ENCODE measurements at regions not wholly inside any gene's neighbourhood (a gene's known extent, or its start where the extent isn't known, plus 50 kb on each side); places are given as distances from the start of the nearest gene placed in this dataset.
"Not testable (repeated sequence)": the region's sequence is repeated elsewhere in the genome, so short reads cannot be mapped to it uniquely, and the experiment has no call there.

DNA sequence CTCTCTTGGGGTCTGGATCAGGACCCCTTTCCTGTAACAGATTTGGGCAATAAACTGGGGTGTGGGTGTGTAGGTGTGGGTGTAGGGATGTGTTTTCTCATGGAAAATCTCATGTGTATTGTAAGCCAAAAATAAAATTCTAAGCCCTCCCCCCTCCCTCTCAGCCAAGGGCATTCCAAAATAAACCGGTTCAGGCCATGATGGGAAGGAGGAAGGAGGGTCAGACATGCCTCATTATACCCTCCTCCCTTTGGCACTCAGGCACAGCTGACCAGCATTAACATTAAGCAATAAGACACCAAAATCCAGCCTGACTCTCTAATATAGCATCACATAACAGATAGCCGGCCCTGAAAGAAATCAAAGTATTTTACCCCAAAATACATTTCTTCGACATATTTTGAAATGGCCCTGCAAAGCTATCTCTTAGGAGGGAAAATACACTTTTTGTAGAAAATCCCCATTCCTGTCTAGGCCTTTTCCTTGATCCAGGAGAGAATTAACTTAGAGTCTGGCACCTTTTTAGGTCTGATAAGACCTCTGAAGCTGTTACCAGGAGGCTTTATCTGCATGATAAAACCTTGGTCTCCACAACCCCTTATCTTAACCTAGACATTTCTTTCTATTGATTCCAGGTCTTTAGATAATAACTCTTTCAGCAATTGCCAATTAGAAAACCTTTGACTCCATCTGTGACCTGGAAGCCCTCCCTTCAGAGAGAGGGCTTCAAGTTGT lies 128.7 kb upstream of the COL5A2 start:
- DNase-seq (ENCODE audit: low read depth) = no peak
- no peak overlapping the region for H3K4me3 ChIP-seq (ENCODE audit: low read depth, low read length)
- no peaks in the 10 kb centered on the region for H3K27me3 ChIP-seq (ENCODE audit: control insufficient read depth, insufficient read depth, low read length)
- TF ChIP-seq, protein P1, sequence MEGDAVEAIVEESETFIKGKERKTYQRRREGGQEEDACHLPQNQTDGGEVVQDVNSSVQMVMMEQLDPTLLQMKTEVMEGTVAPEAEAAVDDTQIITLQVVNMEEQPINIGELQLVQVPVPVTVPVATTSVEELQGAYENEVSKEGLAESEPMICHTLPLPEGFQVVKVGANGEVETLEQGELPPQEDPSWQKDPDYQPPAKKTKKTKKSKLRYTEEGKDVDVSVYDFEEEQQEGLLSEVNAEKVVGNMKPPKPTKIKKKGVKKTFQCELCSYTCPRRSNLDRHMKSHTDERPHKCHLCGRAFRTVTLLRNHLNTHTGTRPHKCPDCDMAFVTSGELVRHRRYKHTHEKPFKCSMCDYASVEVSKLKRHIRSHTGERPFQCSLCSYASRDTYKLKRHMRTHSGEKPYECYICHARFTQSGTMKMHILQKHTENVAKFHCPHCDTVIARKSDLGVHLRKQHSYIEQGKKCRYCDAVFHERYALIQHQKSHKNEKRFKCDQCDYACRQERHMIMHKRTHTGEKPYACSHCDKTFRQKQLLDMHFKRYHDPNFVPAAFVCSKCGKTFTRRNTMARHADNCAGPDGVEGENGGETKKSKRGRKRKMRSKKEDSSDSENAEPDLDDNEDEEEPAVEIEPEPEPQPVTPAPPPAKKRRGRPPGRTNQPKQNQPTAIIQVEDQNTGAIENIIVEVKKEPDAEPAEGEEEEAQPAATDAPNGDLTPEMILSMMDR (IDR thresholded peaks at IDR 0.05; ENCODE audit: insufficient read depth, low read length, poor library complexity, severe bottlenecking) = no peak
- no peaks in the 10 kb centered on the region for H3K36me3 ChIP-seq (ENCODE audit: control insufficient read depth, insufficient read depth, low read length)

DNA sequence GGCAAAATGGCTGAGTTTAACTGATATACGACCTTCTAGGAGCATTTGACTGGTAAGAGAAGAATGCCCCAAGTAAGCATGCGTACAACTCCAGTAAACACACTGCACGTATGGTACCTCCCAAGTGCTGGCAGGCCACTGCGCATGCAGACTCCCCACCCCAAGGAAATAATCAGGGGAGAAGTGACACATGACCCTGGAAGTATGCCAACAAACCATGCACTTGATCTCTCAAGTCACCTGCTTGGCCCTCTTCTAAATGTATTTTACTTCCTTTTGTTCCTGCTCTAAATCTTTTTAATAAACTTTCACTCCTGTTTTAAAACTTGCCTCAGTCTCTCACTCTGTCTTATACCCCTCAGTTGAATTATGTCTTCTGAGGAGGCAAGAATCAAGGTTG lies 129.8 kb upstream of the COL5A2 start:
- Histone ChIP-seq H3K4me3 (ENCODE audit: low read depth, low read length) (no peak overlapping the region), H3K36me3 (ENCODE audit: control insufficient read depth, insufficient read depth, low read length) (no peaks in the 10 kb centered on the region), H3K27me3 (ENCODE audit: control insufficient read depth, insufficient read depth, low read length) (no peaks in the 10 kb centered on the region)
- TF ChIP-seq, protein P1 (IDR thresholded peaks at IDR 0.05; ENCODE audit: insufficient read depth, low read length, poor library complexity, severe bottlenecking) = no peak
- DNase-seq (ENCODE audit: low read depth) = no peak

GRCh38 chr2:189312211-189312610 lies 129.1 kb upstream of the WDR75 start:
- DNase-seq (ENCODE audit: low read depth) = no peak
- Histone ChIP-seq H3K4me3 (ENCODE audit: low read depth, low read length) (no peak overlapping the region), H3K36me3 (ENCODE audit: control insufficient read depth, insufficient read depth, low read length) (no peaks in the 10 kb centered on the region), H3K27me3 (ENCODE audit: control insufficient read depth, insufficient read depth, low read length) (no peaks in the 10 kb centered on the region)
- TF ChIP-seq, protein P1 (IDR thresholded peaks at IDR 0.05; ENCODE audit: insufficient read depth, low read length, poor library complexity, severe bottlenecking) = no peak

DNA sequence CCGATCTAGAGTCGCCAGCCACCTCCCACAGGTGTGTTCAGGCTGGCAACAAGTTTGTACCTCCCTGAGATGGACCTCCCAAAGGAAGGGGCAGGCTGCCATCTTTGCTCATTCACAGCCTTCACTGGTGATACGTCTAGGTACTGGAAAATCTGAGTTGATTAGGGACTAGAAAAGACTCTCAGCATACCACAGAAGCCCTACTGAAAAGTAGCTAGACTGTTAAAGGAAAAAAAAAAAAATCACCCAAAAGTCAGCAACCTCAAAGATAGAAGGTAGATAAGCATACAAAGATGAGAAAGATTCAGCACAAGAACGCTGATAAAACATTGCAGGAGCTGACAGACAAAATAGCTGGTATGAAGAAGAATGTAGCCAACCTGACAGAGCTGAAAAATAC lies 128.6 kb upstream of the WDR75 start:
- Histone ChIP-seq H3K4me3 (ENCODE audit: low read depth, low read length) (no peak overlapping the region), H3K27me3 (ENCODE audit: control insufficient read depth, insufficient read depth, low read length) (no peaks in the 10 kb centered on the region), H3K36me3 (ENCODE audit: control insufficient read depth, insufficient read depth, low read length) (no peaks in the 10 kb centered on the region)
- DNase-seq (ENCODE audit: low read depth) = no peak
- TF ChIP-seq, protein P1 (IDR thresholded peaks at IDR 0.05; ENCODE audit: insufficient read depth, low read length, poor library complexity, severe bottlenecking) = no peak

GRCh38 chr2:189318761-189319160 lies 122.5 kb upstream of the WDR75 start:
- H3K27me3 ChIP-seq (ENCODE audit: control insufficient read depth, insufficient read depth, low read length) = no peaks in the 10 kb centered on the region
- DNase-seq (ENCODE audit: low read depth) = no peak
- TF ChIP-seq, protein P1 (IDR thresholded peaks at IDR 0.05; ENCODE audit: insufficient read depth, low read length, poor library complexity, severe bottlenecking) = no peak
- no peak overlapping the region for H3K4me3 ChIP-seq (ENCODE audit: low read depth, low read length)
- no peaks in the 10 kb centered on the region for H3K36me3 ChIP-seq (ENCODE audit: control insufficient read depth, insufficient read depth, low read length)

GRCh38 chr2:189319424-189319823 lies 121.8 kb upstream of the WDR75 start:
- not testable (repeated sequence) for H3K4me3 ChIP-seq (ENCODE audit: low read depth, low read length); DNase-seq (ENCODE audit: low read depth); H3K36me3 ChIP-seq (ENCODE audit: control insufficient read depth, insufficient read depth, low read length); H3K27me3 ChIP-seq (ENCODE audit: control insufficient read depth, insufficient read depth, low read length)

Measured in kidney epithelial cell (primary cell).